Muscle of leg (tissue), 3 donors: ENCODE measurements at regions not wholly inside any gene's neighbourhood (a gene's known extent, or its start where the extent isn't known, plus 50 kb on each side); places are given as distances from the start of the nearest gene placed in this dataset.

Source experiments
- DNase-seq: peaks from one replicate; pipeline ENCODE4 v3.0.0; 2013
- H3K27ac ChIP-seq: one replicate; pipeline ENCODE4 v1.5.1; 2013; ENCODE audit warnings: mild to moderate bottlenecking, low read length, control low read depth
- H3K27me3 ChIP-seq: one replicate; pipeline ENCODE4 v1.6.1; 2013; ENCODE audit warnings: low read length; ENCODE audit not compliant: control insufficient read depth, insufficient read depth
- H3K36me3 ChIP-seq: one replicate; pipeline ENCODE4 v1.6.1; 2013; ENCODE audit warnings: low read length; ENCODE audit not compliant: control insufficient read depth, insufficient read depth
- H3K4me1 ChIP-seq: one replicate; pipeline ENCODE4 v1.6.1; 2013; ENCODE audit warnings: low read length; ENCODE audit not compliant: control insufficient read depth, insufficient read depth
- H3K4me3 ChIP-seq: one replicate; pipeline ENCODE4 v1.5.1; 2013; ENCODE audit warnings: low read length, control low read depth
- H3K9me3 ChIP-seq: replicated peaks from 2 replicates; pipeline ENCODE4 v1.6.1; 2013; ENCODE audit warnings: low read depth, low read length; ENCODE audit not compliant: control insufficient read depth
- WGBS: methylation state at CpG from one replicate; pipeline ENCODE4 v1.1.5; 2013; ENCODE audit warnings: missing lambda C conversion rate; ENCODE audit not compliant: insufficient coverage; 5-methylcytosine and 5-hydroxymethylcytosine counted together

- Histone ChIP-seq H3K4me3 (no peak overlapping the region), H3K27ac (no peak overlapping the region), H3K36me3 (no peaks in the 10 kb centered on the region), H3K27me3 (no peaks in the 10 kb centered on the region), H3K9me3 (peaks cover 2% of the 10 kb centered on the region), H3K4me1 (no peaks in the 10 kb centered on the region)
- no CpG with 5 or more reads among the region's 5 CpGs for WGBS
- no peak for DNase-seq
Observed at GRCh38 chr7:9961161-9961922, 1012.3 kb upstream of the PHF14 start.

DNA sequence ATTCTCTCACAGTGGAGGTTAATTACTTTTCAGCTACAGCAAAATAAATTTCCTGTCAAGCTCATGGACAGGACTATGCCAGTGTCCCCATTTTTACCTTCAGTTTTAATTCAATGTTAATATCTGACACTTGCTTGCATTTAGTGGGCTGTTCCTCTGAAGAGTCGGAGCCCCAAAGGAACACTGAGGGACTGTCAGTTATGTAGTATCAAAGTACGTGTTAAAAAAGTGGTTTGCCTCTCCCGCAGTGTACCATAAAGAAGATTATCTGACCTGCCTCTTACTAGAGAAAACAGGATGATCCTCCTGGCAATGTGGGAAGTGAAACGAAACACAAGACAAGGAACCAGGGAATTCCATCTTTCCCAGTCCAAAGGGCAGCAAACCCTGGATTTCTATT is 1010.9 kb upstream of the PHF14 start:
- H3K36me3 ChIP-seq, result no peaks in the 10 kb centered on the region
- no peak overlapping the region for H3K27ac ChIP-seq
- no peak for DNase-seq
- no peaks in the 10 kb centered on the region for H3K4me1 ChIP-seq
- H3K9me3 ChIP-seq, result no peaks in the 10 kb centered on the region
- WGBS, result 40% methylated on average over 1 of the region's 4 CpGs
- no peak overlapping the region for H3K4me3 ChIP-seq
- H3K27me3 ChIP-seq, result no peaks in the 10 kb centered on the region

DNA sequence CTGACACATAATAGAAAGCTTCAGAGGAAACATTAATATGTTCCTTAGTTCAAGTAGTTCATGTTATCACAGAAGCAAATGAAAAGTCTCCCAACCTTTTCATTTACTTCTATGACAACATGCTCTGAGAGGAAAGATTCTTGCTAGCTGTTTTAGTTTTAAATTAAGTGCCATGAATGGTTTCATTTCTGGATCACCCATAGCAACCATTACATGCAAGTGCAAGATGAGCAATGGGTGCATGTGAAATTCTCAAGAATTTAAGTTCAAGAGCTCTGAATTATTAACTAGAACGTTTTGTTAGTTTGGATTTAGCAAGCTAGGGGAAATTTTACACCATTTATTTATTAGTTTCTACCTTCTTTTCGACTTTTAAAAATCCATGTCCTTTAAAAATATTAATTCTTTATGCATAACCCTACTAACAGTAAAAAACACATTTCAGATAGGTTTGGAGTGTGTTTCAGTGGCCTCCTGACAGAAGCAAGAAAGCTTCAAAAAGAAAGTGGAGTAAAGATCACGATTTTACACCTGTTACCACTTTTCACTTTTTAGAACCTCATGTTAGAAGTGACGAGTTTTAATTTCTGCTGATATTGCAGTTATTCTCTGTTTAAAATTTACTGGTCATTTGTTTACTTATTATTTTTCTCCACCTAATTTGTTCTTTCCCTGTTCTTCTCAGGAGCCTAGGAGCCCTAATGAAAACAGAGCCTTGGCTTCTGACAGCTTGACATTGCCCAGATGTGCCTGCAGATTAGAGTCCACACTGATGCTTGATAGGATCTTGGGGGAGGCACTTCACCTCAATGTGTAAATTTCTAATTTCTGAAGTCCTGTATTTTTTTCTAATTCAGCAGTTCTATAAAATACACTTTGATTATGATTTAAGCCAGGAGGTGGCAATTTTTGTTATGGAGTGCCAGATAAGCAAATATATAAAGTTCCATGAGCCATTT is 995.3 kb upstream of the PHF14 start:
- no peaks in the 10 kb centered on the region for H3K9me3 ChIP-seq
- H3K4me3 ChIP-seq, result no peak overlapping the region
- H3K4me1 ChIP-seq, result no peaks in the 10 kb centered on the region
- WGBS, result no CpG with 5 or more reads among the region's 4 CpGs
- no peaks in the 10 kb centered on the region for H3K27me3 ChIP-seq
- no peak overlapping the region for H3K27ac ChIP-seq
- no peak for DNase-seq
- no peaks in the 10 kb centered on the region for H3K36me3 ChIP-seq

DNA sequence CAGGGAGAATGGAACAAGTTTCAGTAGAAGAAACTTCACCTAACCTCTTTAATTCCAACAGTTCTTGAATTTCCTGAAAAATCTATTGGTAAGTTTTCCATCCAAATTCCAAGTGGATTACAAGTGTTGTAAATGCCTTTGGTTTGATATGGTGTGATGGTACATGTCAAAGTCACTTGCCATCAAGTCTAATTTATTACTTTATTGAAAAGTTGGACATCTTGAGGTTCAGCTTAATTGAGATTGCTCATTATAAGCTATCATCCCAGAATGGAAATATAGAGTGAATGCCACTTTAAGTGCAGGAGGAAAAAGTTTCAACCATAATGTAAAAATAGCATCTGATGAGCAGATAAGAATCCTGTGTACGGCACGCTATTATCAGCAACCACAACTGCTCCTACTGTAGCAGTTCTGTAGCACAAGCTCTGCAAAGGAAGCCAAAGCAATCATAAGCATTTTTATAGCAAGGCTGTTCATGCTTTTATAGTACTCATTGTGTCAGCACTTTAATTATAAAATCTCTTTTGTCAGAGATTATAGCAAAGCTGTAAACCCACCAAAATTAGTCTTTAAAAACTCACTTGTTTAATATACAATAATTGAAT is 991.8 kb upstream of the PHF14 start:
- H3K4me1 ChIP-seq, result no peaks in the 10 kb centered on the region
- H3K27ac ChIP-seq, result no peak overlapping the region

DNA sequence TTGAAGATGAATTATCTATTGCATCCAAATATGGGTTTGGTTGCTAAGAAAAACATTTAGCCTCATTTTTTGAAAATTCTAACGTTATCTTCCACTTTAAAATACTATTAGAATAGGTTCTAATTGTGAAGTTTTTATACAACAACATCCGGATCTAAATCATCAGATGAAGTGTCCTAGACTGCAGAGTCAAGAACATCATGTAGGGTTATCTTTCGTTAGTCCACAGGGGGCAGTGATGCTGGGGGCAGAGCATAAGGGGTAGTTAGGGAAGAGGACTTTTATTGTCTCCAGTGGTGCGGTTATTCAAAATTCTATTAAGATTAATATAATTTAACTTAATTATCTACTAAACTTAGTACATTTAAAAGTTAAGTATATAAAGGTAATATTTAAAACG is 990.6 kb upstream of the PHF14 start:
- Histone ChIP-seq H3K36me3 (no peaks in the 10 kb centered on the region), H3K4me3 (no peak overlapping the region), H3K27ac (no peak overlapping the region), H3K4me1 (no peaks in the 10 kb centered on the region), H3K9me3 (no peaks in the 10 kb centered on the region), H3K27me3 (no peaks in the 10 kb centered on the region)
- DNase-seq, result no peak
- WGBS, result no CpG with 5 or more reads among the region's 5 CpGs

More for the DNA sequence above, 991.8 kb upstream of the PHF14 start:
- Histone ChIP-seq H3K9me3 (no peaks in the 10 kb centered on the region), H3K36me3 (no peaks in the 10 kb centered on the region), H3K4me3 (no peak overlapping the region), H3K27me3 (no peaks in the 10 kb centered on the region)
- WGBS, result no CpG with 5 or more reads among the region's 2 CpGs
- DNase-seq, result no peak

DNA sequence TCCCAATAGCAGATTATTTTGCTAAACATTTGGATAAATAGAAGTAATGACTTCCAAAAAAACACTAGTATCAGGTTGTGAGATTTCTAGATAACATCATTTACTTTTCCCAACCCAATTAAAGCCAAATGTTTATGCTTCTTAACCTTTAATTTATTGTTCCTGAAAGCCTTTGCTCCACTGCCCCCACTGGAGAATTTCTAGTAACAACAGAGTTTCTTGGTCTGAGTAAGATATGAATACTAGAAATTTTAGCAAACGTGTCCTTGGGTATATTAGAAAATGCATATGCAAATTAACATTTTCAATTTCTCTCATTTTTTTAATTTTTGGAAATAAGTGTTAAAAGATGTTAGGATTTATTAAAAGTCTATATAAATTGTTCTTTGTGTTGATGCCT is 958.0 kb upstream of the PHF14 start:
- no peak for DNase-seq
- no peaks in the 10 kb centered on the region for H3K36me3 ChIP-seq
- no peak overlapping the region for H3K27ac ChIP-seq
- no peaks in the 10 kb centered on the region for H3K27me3 ChIP-seq
- no CpG with 5 or more reads among the region's 1 CpG for WGBS
- no peaks in the 10 kb centered on the region for H3K4me1 ChIP-seq
- no peak overlapping the region for H3K4me3 ChIP-seq
- peaks cover 2% of the 10 kb centered on the region for H3K9me3 ChIP-seq

DNA sequence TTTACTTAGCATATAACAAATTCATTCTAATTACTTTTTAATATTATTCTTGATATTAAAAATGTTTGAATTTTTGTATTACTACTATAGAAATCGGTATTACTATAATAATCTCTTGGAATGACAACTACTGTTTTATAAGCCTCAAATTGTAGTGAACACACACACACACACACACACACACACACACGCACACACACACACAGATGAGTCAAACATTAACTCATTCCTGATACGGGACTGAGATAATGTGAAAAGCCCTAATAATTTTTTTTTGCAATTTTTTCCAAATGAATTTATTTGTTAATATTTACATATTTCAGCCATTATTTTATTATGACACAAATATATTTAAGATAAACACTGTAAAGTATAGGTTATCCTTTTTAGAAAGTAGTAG is 951.2 kb upstream of the PHF14 start:
- H3K4me3 ChIP-seq, result no peak overlapping the region
- no peaks in the 10 kb centered on the region for H3K4me1 ChIP-seq
- H3K27me3 ChIP-seq, result no peaks in the 10 kb centered on the region

DNA sequence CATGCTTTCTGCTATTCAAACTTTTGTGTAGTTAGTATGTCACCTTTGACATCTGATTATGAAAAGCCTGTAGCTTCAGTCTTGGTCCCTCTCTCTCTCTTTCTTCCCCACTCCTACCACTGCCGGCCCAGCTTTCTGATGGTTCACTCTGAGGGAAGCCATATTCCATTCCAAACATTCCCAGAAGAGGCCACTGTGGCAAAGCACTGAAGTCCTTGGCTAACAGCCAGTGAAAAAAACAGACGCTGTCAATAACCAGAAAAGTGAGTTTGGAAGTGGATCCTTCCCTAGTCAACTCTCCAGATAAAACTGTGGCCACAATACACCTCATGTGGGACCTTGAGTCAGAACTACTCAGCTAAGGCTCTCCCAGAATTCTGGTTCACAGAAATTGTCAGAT is 950.7 kb upstream of the PHF14 start:
- peak; percentile 11 for DNase-seq
- Histone ChIP-seq H3K4me3 (no peak overlapping the region), H3K27ac (no peak overlapping the region), H3K9me3 (no peaks in the 10 kb centered on the region), H3K36me3 (no peaks in the 10 kb centered on the region), H3K27me3 (no peaks in the 10 kb centered on the region), H3K4me1 (no peaks in the 10 kb centered on the region)
- no CpG with 5 or more reads among the region's 2 CpGs for WGBS

More for the DNA sequence above, 951.2 kb upstream of the PHF14 start:
- H3K27ac ChIP-seq, result no peak overlapping the region
- no peak for DNase-seq
- no peaks in the 10 kb centered on the region for H3K36me3 ChIP-seq
- WGBS, result no CpG with 5 or more reads among the region's 3 CpGs
- no peaks in the 10 kb centered on the region for H3K9me3 ChIP-seq

- Histone ChIP-seq H3K4me1 (no peaks in the 10 kb centered on the region), H3K27ac (no peak overlapping the region), H3K36me3 (no peaks in the 10 kb centered on the region), H3K9me3 (no peaks in the 10 kb centered on the region), H3K4me3 (no peak overlapping the region), H3K27me3 (no peaks in the 10 kb centered on the region)
- DNase-seq, result peak; percentile 1
- 71% methylated on average over 1 of the region's 5 CpGs for WGBS
Observed at GRCh38 chr7:10034843-10035556, 938.7 kb upstream of the PHF14 start.
